Naive B cell (primary cell): ENCODE measurements at regions not wholly inside any gene's neighbourhood (a gene's known extent, or its start where the extent isn't known, plus 50 kb on each side); places are given as distances from the start of the nearest gene placed in this dataset.

ENCODE experiments used
- ATAC-seq, 2 donors: fragments of 150-1000 bp; cut with Tn5 transposase; 2 replicates each; pipeline ENCODE4 v1.10.0; 2021; ENCODE audit warnings: low read depth in 2 of 2, mild to moderate bottlenecking in 2 of 2, moderate library complexity in 2 of 2
- DNase-seq: peaks from one replicate; pipeline ENCODE4 v3.0.0; 2022
- H3K27ac Mint-ChIP-seq, 6 donors: one replicate each; pipeline ENCODE4 v1.8.0; 2020 to 2022; ENCODE audit warnings: mild to moderate bottlenecking in 6 of 6, mixed read lengths in 6 of 6, moderate library complexity in 5 of 6, inconsistent platforms in 2 of 6
- H3K27me3 Mint-ChIP-seq, 3 donors: one replicate each; pipeline ENCODE4 v1.8.0; 2021 to 2022; ENCODE audit warnings: mixed read lengths in 3 of 3, mild to moderate bottlenecking in 1 of 3
- H3K36me3 Mint-ChIP-seq, 2 donors: one replicate each; pipeline ENCODE4 v1.8.0; 2020 to 2022; ENCODE audit warnings: mixed read lengths in 2 of 2, inconsistent platforms in 1 of 2, mild to moderate bottlenecking in 1 of 2
- H3K4me1 Mint-ChIP-seq, 3 donors: one replicate each; pipeline ENCODE4 v1.8.0; 2020 to 2022; ENCODE audit warnings: mixed read lengths in 3 of 3, inconsistent platforms in 1 of 3, mild to moderate bottlenecking in 1 of 3, moderate library complexity in 1 of 3
- H3K4me3 Mint-ChIP-seq, 8 donors: one replicate each; pipeline ENCODE4 v1.8.0; 2020 to 2022; ENCODE audit warnings: mild to moderate bottlenecking in 8 of 8, mixed read lengths in 8 of 8, moderate library complexity in 8 of 8, inconsistent platforms in 2 of 8
- H3K9me3 Mint-ChIP-seq, 7 donors: one replicate each; pipeline ENCODE4 v1.8.0; 2020 to 2022; ENCODE audit warnings: mixed read lengths in 7 of 7, mild to moderate bottlenecking in 5 of 7, inconsistent platforms in 2 of 7, moderate library complexity in 1 of 7

GRCh38 chr4:20364969-20365368, 113.3 kb downstream of the SLIT2 start:
- ATAC-seq: no peak
- Mint-ChIP-seq H3K4me1 (no peaks in the 10 kb centered on the region), H3K9me3 (peaks cover 0 to 4% (median 1%) of the 10 kb centered on the region in 7 donors), H3K27ac (no peak overlapping the region), H3K4me3 (no peak overlapping the region), H3K27me3 (no peaks in the 10 kb centered on the region), H3K36me3 (no peaks in the 10 kb centered on the region)
- DNase-seq: no peak

- Mint-ChIP-seq H3K27ac (no peak overlapping the region), H3K9me3 (peaks cover 0 to 4% (median 0%) of the 10 kb centered on the region in 7 donors), H3K27me3 (no peaks in the 10 kb centered on the region), H3K4me3 (no peak overlapping the region), H3K4me1 (no peaks in the 10 kb centered on the region), H3K36me3 (no peaks in the 10 kb centered on the region)
- DNase-seq: no peak
- no peak for ATAC-seq
Measured at GRCh38 chr4:20367446-20367845, 115.7 kb downstream of the SLIT2 start.

- H3K9me3 Mint-ChIP-seq: peaks cover 0 to 4% (median 0%) of the 10 kb centered on the region in 7 donors
- ATAC-seq (no peak), DNase-seq (no peak)
- no peaks in the 10 kb centered on the region for H3K4me1 Mint-ChIP-seq
- no peak overlapping the region for H3K4me3 Mint-ChIP-seq
- no peaks in the 10 kb centered on the region for H3K27me3 Mint-ChIP-seq
- H3K27ac Mint-ChIP-seq: no peak overlapping the region
- no peaks in the 10 kb centered on the region for H3K36me3 Mint-ChIP-seq
Measured at GRCh38 chr4:20368926-20369325, 117.2 kb downstream of the SLIT2 start.

- H3K4me1 Mint-ChIP-seq: no peaks in the 10 kb centered on the region
- no peak for ATAC-seq
- H3K36me3 Mint-ChIP-seq: no peaks in the 10 kb centered on the region
- peaks cover 0 to 4% (median 0%) of the 10 kb centered on the region in 7 donors for H3K9me3 Mint-ChIP-seq
- H3K4me3 Mint-ChIP-seq: no peak overlapping the region
- no peaks in the 10 kb centered on the region for H3K27me3 Mint-ChIP-seq
- no peak overlapping the region for H3K27ac Mint-ChIP-seq
- DNase-seq: no peak
Measured at GRCh38 chr4:20370274-20370673, 118.6 kb downstream of the SLIT2 start.

GRCh38 chr4:20376070-20376469, 124.4 kb downstream of the SLIT2 start:
- DNase-seq (no peak), ATAC-seq (no peak)
- Mint-ChIP-seq H3K4me3 (no peak overlapping the region), H3K27me3 (peaks cover 0 to 5% (median 0%) of the 10 kb centered on the region in 3 donors), H3K4me1 (no peaks in the 10 kb centered on the region), H3K27ac (no peak overlapping the region), H3K36me3 (no peaks in the 10 kb centered on the region), H3K9me3 (peaks cover 0 to 2% (median 0%) of the 10 kb centered on the region in 7 donors)

GRCh38 chr4:20378181-20378580, 126.5 kb downstream of the SLIT2 start:
- no peaks in the 10 kb centered on the region for H3K36me3 Mint-ChIP-seq
- H3K9me3 Mint-ChIP-seq: peaks cover 0 to 2% (median 0%) of the 10 kb centered on the region in 7 donors

GRCh38 chr4:20381005-20381404, 129.3 kb downstream of the SLIT2 start:
- H3K27me3 Mint-ChIP-seq: peaks cover 0 to 5% (median 0%) of the 10 kb centered on the region in 3 donors
- no peaks in the 10 kb centered on the region for H3K36me3 Mint-ChIP-seq
- no peak for DNase-seq
- peaks cover 0 to 2% (median 0%) of the 10 kb centered on the region in 7 donors for H3K9me3 Mint-ChIP-seq
- no peak overlapping the region for H3K4me3 Mint-ChIP-seq
- ATAC-seq: no peak
- no peaks in the 10 kb centered on the region for H3K4me1 Mint-ChIP-seq
- H3K27ac Mint-ChIP-seq: no peak overlapping the region

More at GRCh38 chr4:20378181-20378580, 126.5 kb downstream of the SLIT2 start:
- DNase-seq (no peak), ATAC-seq (no peak)
- Mint-ChIP-seq H3K4me3 (no peak overlapping the region), H3K27me3 (peaks cover 0 to 5% (median 0%) of the 10 kb centered on the region in 3 donors), H3K4me1 (no peaks in the 10 kb centered on the region), H3K27ac (no peak overlapping the region)

- no peaks in the 10 kb centered on the region for H3K36me3 Mint-ChIP-seq
- peaks cover 0 to 2% (median 0%) of the 10 kb centered on the region in 7 donors for H3K9me3 Mint-ChIP-seq
- H3K4me1 Mint-ChIP-seq: no peaks in the 10 kb centered on the region
- no peak overlapping the region for H3K4me3 Mint-ChIP-seq
- DNase-seq (no peak), ATAC-seq (no peak)
- H3K27me3 Mint-ChIP-seq: peaks cover 0 to 5% (median 0%) of the 10 kb centered on the region in 3 donors
- no peak overlapping the region for H3K27ac Mint-ChIP-seq
Measured at GRCh38 chr4:20383283-20383682, 131.6 kb downstream of the SLIT2 start.

GRCh38 chr4:20383969-20384368, 132.3 kb downstream of the SLIT2 start:
- Mint-ChIP-seq H3K9me3 (peaks cover 0 to 2% (median 0%) of the 10 kb centered on the region in 7 donors), H3K4me1 (no peaks in the 10 kb centered on the region), H3K27me3 (no peaks in the 10 kb centered on the region), H3K27ac (no peak overlapping the region), H3K36me3 (no peaks in the 10 kb centered on the region), H3K4me3 (no peak overlapping the region)
- DNase-seq: no peak
- no peak for ATAC-seq

- no peak overlapping the region for H3K27ac Mint-ChIP-seq
- no peak overlapping the region for H3K4me3 Mint-ChIP-seq
- no peaks in the 10 kb centered on the region for H3K36me3 Mint-ChIP-seq
- no peaks in the 10 kb centered on the region for H3K4me1 Mint-ChIP-seq
- no peaks in the 10 kb centered on the region for H3K27me3 Mint-ChIP-seq
- ATAC-seq (no peak), DNase-seq (no peak)
- H3K9me3 Mint-ChIP-seq: peaks cover 0 to 2% (median 0%) of the 10 kb centered on the region in 7 donors
Measured at GRCh38 chr4:20384456-20384855, 132.8 kb downstream of the SLIT2 start.

GRCh38 chr4:20386001-20386740, 134.5 kb downstream of the SLIT2 start:
- ATAC-seq: no peak
- no peaks in the 10 kb centered on the region for H3K4me1 Mint-ChIP-seq
- no peaks in the 10 kb centered on the region for H3K9me3 Mint-ChIP-seq

GRCh38 chr4:20386906-20387305, 135.2 kb downstream of the SLIT2 start:
- no peaks in the 10 kb centered on the region for H3K27me3 Mint-ChIP-seq
- no peaks in the 10 kb centered on the region for H3K4me1 Mint-ChIP-seq
- no peaks in the 10 kb centered on the region for H3K36me3 Mint-ChIP-seq
- H3K27ac Mint-ChIP-seq: no peak overlapping the region
- DNase-seq (no peak), ATAC-seq (no peak)
- H3K9me3 Mint-ChIP-seq: no peaks in the 10 kb centered on the region
- H3K4me3 Mint-ChIP-seq: no peak overlapping the region

More at GRCh38 chr4:20386001-20386740, 134.5 kb downstream of the SLIT2 start:
- Mint-ChIP-seq H3K4me3 (no peak overlapping the region), H3K27ac (no peak overlapping the region), H3K36me3 (no peaks in the 10 kb centered on the region), H3K27me3 (no peaks in the 10 kb centered on the region)
- DNase-seq: no peak

- DNase-seq: no peak
- Mint-ChIP-seq H3K4me1 (no peaks in the 10 kb centered on the region), H3K4me3 (no peak overlapping the region), H3K27ac (no peak overlapping the region), H3K27me3 (no peaks in the 10 kb centered on the region), H3K36me3 (no peaks in the 10 kb centered on the region), H3K9me3 (no peaks in the 10 kb centered on the region)
- no peak for ATAC-seq
Measured at GRCh38 chr4:20391198-20391597, 139.5 kb downstream of the SLIT2 start.

GRCh38 chr4:20391912-20392311, 140.2 kb downstream of the SLIT2 start:
- Mint-ChIP-seq H3K36me3 (no peaks in the 10 kb centered on the region), H3K4me1 (no peaks in the 10 kb centered on the region), H3K27ac (no peak overlapping the region), H3K9me3 (no peaks in the 10 kb centered on the region), H3K27me3 (no peaks in the 10 kb centered on the region), H3K4me3 (no peak overlapping the region)
- DNase-seq: no peak
- ATAC-seq: no peak
